HepG2 (cell line): ENCODE measurements at regions not wholly inside any gene's neighbourhood (a gene's known extent, or its start where the extent isn't known, plus 50 kb on each side); places are given as distances from the start of the nearest gene placed in this dataset.

Experiments
- ATAC-seq: fragments of 200-7000 bp; cut with Tn5 transposase; 3 replicates; pipeline ENCODE4 v1.9.1; 2020; ENCODE audit warnings: mild to moderate bottlenecking, moderate library complexity
- BruUV-seq: library from RNA; stranded (reverse); fragments of 400-500 nt; replicated peaks from 2 replicates; lab custom pipeline; 2021; lab: Mats Ljungman, UMichigan
- CTCF ChIA-PET: fragments of 300-600 bp; formaldehyde crosslinking; extraction: SDS; loops from one replicate; lab custom pipeline; 2021; ENCODE audit warnings: low total read pairs, inconsistent platforms, low intra/inter-chr PET ratio; lab: Yijun Ruan, JAX
- POLR2A ChIA-PET: fragments of 350-600 bp; sonication (Branson Sonifier 250); formaldehyde crosslinking; loops from one replicate; lab custom pipeline; 2020; ENCODE audit warnings: antibody characterized with exemption, inconsistent platforms; lab: Yijun Ruan, JAX
- DNase-seq: peaks from one replicate; pipeline ENCODE4 v3.0.0-alpha.2; 2015; ENCODE audit warnings: low spot score
- FAIRE-seq: peaks from 3 replicates; lab custom pipeline; 2011; peaks lifted over from hg19 to GRCh38; lab: Jason Lieb, UNC
- H2AFZ ChIP-seq: one replicate; pipeline ENCODE4 v1.6.1; 2011; ENCODE audit warnings: low read length, inconsistent platforms
- H3K27ac ChIP-seq: fragments of 300-600 bp; 3 replicates; pipeline ENCODE4 v1.8.0; 2011; ENCODE audit warnings: mixed run types, mild to moderate bottlenecking, mixed read lengths, low read length, inconsistent platforms; ENCODE audit not compliant: insufficient read depth; ENCODE audit errors: extremely low read length
- H3K27me3 ChIP-seq, 2 experiments: fragments of 200-600 bp in 1 of 2; 2 replicates in 1 of 2; 3 replicates in 1 of 2; pipeline versions ENCODE4 v1.6.0 to v1.8.0; 2011; ENCODE audit warnings: low read length in 2 of 2, mild to moderate bottlenecking in 2 of 2, moderate library complexity in 2 of 2, inconsistent platforms in 1 of 2; ENCODE audit not compliant: insufficient read depth in 2 of 2, control insufficient read depth in 1 of 2
- H3K36me3 ChIP-seq, 2 experiments: fragments of 200-600 bp in 1 of 2; replicated peaks in 1 of 2; 2 replicates in 1 of 2; 3 replicates in 1 of 2; pipeline versions ENCODE4 v1.5.1 to v1.8.0; 2011; ENCODE audit warnings: low read length in 2 of 2, inconsistent platforms in 1 of 2; ENCODE audit not compliant: insufficient read depth in 2 of 2, control insufficient read depth in 1 of 2
- H3K4me1 ChIP-seq: 2 replicates; pipeline ENCODE4 v1.5.1; 2012; ENCODE audit warnings: low read length, inconsistent platforms; ENCODE audit not compliant: insufficient read depth
- H3K4me2 ChIP-seq: 2 replicates; pipeline ENCODE4 v1.6.0; 2011; ENCODE audit warnings: low read depth, low read length, inconsistent platforms
- H3K4me3 ChIP-seq, 3 experiments: fragments of 200-600 bp in 1 of 3; sonication (generic), shearing (Covaris generic) in 1 of 3; replicated peaks in 1 of 3; 2 replicates each; pipeline ENCODE4 v1.5.1; 2011 to 2016; ENCODE audit warnings: low read length in 3 of 3, inconsistent platforms in 2 of 3, low read depth in 2 of 3, mild to moderate bottlenecking in 2 of 3, control low read depth in 1 of 3, mixed read lengths in 1 of 3; ENCODE audit not compliant: insufficient read depth in 1 of 3
- H3K79me2 ChIP-seq: one replicate; pipeline ENCODE4 v1.6.1; 2011; ENCODE audit warnings: low read length, inconsistent platforms; ENCODE audit not compliant: insufficient read depth
- H3K9ac ChIP-seq: 2 replicates; pipeline ENCODE4 v1.6.0; 2011; ENCODE audit warnings: mild to moderate bottlenecking, low read depth, low read length, inconsistent platforms; ENCODE audit not compliant: insufficient read depth
- H3K9me3 ChIP-seq: 2 replicates; pipeline ENCODE4 v1.5.1; 2012; ENCODE audit warnings: mild to moderate bottlenecking, low read length
- H4K20me1 ChIP-seq: 2 replicates; pipeline ENCODE4 v1.6.0; 2011; ENCODE audit warnings: inconsistent platforms, mild to moderate bottlenecking, low read length, moderate library complexity; ENCODE audit not compliant: insufficient read depth
- KLF13 ChIP-seq: sonication (generic); formaldehyde crosslinking; IDR thresholded peaks from 2 replicates; pipeline ENCODE4 v1.4.0; 2020; ENCODE audit warnings: mild to moderate bottlenecking, missing genetic modification reagents
- MED1 ChIP-seq: sonication (generic); formaldehyde crosslinking; IDR thresholded peaks from 2 replicates; pipeline ENCODE4 v1.4.0; 2020; ENCODE audit warnings: missing genetic modification reagents
- TOE1 ChIP-seq: sonication (generic); formaldehyde crosslinking; IDR thresholded peaks from 2 replicates; pipeline ENCODE4 v1.4.0; 2020; ENCODE audit warnings: mild to moderate bottlenecking, missing genetic modification reagents
- ZNF367 ChIP-seq: sonication (generic); formaldehyde crosslinking; IDR thresholded peaks from 2 replicates; pipeline ENCODE4 v1.4.0; 2020; ENCODE audit warnings: missing genetic modification reagents, borderline replicate concordance
- ZNF556 ChIP-seq: sonication (generic); formaldehyde crosslinking; IDR thresholded peaks from 2 replicates; pipeline ENCODE4 v1.4.0; 2020; ENCODE audit warnings: mild to moderate bottlenecking, missing genetic modification reagents, borderline replicate concordance
- ZNF660 ChIP-seq: sonication (generic); formaldehyde crosslinking; IDR thresholded peaks from 2 replicates; pipeline ENCODE4 v1.5.1; 2020; ENCODE audit warnings: mild to moderate bottlenecking, low read depth, missing genetic modification reagents, borderline replicate concordance
- ZNF878 ChIP-seq: sonication (generic); formaldehyde crosslinking; IDR thresholded peaks from 2 replicates; pipeline ENCODE4 v1.8.1; 2023; ENCODE audit warnings: mild to moderate bottlenecking, missing genetic modification reagents, moderate library complexity
- ZSCAN22 ChIP-seq: sonication (generic); formaldehyde crosslinking; IDR thresholded peaks from 2 replicates; pipeline ENCODE4 v1.4.0; 2020; ENCODE audit warnings: mild to moderate bottlenecking, missing genetic modification reagents
- WGBS: methylation state at CpG from one replicate; pipeline ENCODE4 v1.1.6; 2017; ENCODE audit warnings: low lambda C conversion rate; 5-methylcytosine and 5-hydroxymethylcytosine counted together
- in situ Hi-C: cut with HindIII; loops from 2 replicates; pipeline ENCODE4 v1.10.0; 2017; ENCODE audit warnings: low pct_unique_long_range_greater_than_20kb; ENCODE audit not compliant: extremely low pct_ligation_motif_present
- intact Hi-C: fragments of 100-400 bp; cut with micrococcal nuclease; formaldehyde crosslinking; loops from one replicate; pipeline ENCODE4 v1.10.0; 2022; ENCODE audit not compliant: unreplicated experiment
- TF ChIP-seq, protein P1 (sequence below): sonication (generic); formaldehyde crosslinking; IDR thresholded peaks from 2 replicates; pipeline ENCODE4 v1.9.0; 2022; ENCODE audit warnings: low read depth, missing genetic modification reagents
- TF ChIP-seq, protein P2 (sequence below): sonication (generic); formaldehyde crosslinking; IDR thresholded peaks from 2 replicates; pipeline ENCODE4 v1.5.0; 2020; ENCODE audit warnings: mild to moderate bottlenecking, missing genetic modification reagents
- TF ChIP-seq, protein P3 (sequence below): sonication (generic); formaldehyde crosslinking; IDR thresholded peaks from 2 replicates; pipeline ENCODE4 v1.9.0; 2021; ENCODE audit warnings: missing genetic modification reagents, borderline replicate concordance
- TF ChIP-seq, protein P4 (sequence below): sonication (generic); formaldehyde crosslinking; IDR thresholded peaks from 2 replicates; pipeline ENCODE4 v1.4.0; 2020; ENCODE audit warnings: missing genetic modification reagents, borderline replicate concordance

DNA sequence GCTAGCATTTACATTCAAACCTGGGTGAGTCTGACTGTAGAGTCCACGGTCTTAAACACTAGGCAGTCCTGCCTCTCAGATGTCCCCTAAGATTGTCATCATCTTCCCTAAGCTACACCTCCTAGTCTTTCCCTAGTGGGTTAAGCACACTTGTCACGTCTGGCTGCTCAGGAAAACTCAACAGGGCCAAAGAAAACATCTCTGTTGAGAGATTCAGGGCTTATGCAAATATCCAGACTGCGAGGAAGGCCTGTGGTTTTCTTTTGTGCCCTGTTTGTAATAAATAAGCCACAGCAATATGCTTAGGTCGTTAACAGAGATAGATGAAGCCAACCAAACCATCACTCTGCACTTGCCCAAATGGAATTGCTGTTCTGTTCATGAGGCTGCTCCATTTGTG is 472.6 kb upstream of the DEPDC1 start:
- no peak for FAIRE-seq
- ATAC-seq = no peak
- no peak overlapping the region for H3K4me3 ChIP-seq
- CTCF ChIA-PET = no interaction called here
- H2AFZ ChIP-seq = no peak overlapping the region
- H3K79me2 ChIP-seq = no peaks in the 10 kb centered on the region
- POLR2A ChIA-PET = no interaction called here
- no peaks in the 10 kb centered on the region for H3K36me3 ChIP-seq
- intact Hi-C loops = no loop called here
- in situ Hi-C loops = no loop called here
- H3K27ac ChIP-seq = no peak overlapping the region
- no TSS peak for BruUV-seq
- DNase-seq = no peak
- no peak overlapping the region for H3K9ac ChIP-seq
- no peaks in the 10 kb centered on the region for H4K20me1 ChIP-seq
- H3K4me2 ChIP-seq = no peak overlapping the region
- H3K9me3 ChIP-seq = peaks cover 84% of the 10 kb centered on the region
- no peaks in the 10 kb centered on the region for H3K27me3 ChIP-seq
- H3K4me1 ChIP-seq = no peaks in the 10 kb centered on the region
- WGBS = 0% methylated on average over 4 of the region's 4 CpGs
- TF ChIP-seq TOE1 (no peak), KLF13 (CRISPR knock-in tag) (no peak), ZNF878 (CRISPR knock-in tag) (no peak), MED1 (CRISPR knock-in tag) (no peak), ZNF660 (CRISPR knock-in tag) (no peak), ZNF367 (CRISPR knock-in tag) (no peak), ZNF556 (CRISPR knock-in tag) (no peak), ZSCAN22 (CRISPR knock-in tag) (no peak)
- TF ChIP-seq, protein P1, sequence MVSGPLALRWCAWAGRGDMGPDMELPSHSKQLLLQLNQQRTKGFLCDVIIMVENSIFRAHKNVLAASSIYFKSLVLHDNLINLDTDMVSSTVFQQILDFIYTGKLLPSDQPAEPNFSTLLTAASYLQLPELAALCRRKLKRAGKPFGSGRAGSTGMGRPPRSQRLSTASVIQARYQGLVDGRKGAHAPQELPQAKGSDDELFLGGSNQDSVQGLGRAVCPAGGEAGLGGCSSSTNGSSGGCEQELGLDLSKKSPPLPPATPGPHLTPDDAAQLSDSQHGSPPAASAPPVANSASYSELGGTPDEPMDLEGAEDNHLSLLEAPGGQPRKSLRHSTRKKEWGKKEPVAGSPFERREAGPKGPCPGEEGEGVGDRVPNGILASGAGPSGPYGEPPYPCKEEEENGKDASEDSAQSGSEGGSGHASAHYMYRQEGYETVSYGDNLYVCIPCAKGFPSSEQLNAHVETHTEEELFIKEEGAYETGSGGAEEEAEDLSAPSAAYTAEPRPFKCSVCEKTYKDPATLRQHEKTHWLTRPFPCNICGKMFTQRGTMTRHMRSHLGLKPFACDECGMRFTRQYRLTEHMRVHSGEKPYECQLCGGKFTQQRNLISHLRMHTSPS = no peak
- TF ChIP-seq, protein P2, sequence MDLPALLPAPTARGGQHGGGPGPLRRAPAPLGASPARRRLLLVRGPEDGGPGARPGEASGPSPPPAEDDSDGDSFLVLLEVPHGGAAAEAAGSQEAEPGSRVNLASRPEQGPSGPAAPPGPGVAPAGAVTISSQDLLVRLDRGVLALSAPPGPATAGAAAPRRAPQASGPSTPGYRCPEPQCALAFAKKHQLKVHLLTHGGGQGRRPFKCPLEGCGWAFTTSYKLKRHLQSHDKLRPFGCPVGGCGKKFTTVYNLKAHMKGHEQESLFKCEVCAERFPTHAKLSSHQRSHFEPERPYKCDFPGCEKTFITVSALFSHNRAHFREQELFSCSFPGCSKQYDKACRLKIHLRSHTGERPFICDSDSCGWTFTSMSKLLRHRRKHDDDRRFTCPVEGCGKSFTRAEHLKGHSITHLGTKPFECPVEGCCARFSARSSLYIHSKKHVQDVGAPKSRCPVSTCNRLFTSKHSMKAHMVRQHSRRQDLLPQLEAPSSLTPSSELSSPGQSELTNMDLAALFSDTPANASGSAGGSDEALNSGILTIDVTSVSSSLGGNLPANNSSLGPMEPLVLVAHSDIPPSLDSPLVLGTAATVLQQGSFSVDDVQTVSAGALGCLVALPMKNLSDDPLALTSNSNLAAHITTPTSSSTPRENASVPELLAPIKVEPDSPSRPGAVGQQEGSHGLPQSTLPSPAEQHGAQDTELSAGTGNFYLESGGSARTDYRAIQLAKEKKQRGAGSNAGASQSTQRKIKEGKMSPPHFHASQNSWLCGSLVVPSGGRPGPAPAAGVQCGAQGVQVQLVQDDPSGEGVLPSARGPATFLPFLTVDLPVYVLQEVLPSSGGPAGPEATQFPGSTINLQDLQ (CRISPR knock-in tag) = no peak
- TF ChIP-seq, protein P3, sequence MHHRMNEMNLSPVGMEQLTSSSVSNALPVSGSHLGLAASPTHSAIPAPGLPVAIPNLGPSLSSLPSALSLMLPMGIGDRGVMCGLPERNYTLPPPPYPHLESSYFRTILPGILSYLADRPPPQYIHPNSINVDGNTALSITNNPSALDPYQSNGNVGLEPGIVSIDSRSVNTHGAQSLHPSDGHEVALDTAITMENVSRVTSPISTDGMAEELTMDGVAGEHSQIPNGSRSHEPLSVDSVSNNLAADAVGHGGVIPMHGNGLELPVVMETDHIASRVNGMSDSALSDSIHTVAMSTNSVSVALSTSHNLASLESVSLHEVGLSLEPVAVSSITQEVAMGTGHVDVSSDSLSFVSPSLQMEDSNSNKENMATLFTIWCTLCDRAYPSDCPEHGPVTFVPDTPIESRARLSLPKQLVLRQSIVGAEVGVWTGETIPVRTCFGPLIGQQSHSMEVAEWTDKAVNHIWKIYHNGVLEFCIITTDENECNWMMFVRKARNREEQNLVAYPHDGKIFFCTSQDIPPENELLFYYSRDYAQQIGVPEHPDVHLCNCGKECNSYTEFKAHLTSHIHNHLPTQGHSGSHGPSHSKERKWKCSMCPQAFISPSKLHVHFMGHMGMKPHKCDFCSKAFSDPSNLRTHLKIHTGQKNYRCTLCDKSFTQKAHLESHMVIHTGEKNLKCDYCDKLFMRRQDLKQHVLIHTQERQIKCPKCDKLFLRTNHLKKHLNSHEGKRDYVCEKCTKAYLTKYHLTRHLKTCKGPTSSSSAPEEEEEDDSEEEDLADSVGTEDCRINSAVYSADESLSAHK (CRISPR knock-in tag) = no peak
- TF ChIP-seq, protein P4, sequence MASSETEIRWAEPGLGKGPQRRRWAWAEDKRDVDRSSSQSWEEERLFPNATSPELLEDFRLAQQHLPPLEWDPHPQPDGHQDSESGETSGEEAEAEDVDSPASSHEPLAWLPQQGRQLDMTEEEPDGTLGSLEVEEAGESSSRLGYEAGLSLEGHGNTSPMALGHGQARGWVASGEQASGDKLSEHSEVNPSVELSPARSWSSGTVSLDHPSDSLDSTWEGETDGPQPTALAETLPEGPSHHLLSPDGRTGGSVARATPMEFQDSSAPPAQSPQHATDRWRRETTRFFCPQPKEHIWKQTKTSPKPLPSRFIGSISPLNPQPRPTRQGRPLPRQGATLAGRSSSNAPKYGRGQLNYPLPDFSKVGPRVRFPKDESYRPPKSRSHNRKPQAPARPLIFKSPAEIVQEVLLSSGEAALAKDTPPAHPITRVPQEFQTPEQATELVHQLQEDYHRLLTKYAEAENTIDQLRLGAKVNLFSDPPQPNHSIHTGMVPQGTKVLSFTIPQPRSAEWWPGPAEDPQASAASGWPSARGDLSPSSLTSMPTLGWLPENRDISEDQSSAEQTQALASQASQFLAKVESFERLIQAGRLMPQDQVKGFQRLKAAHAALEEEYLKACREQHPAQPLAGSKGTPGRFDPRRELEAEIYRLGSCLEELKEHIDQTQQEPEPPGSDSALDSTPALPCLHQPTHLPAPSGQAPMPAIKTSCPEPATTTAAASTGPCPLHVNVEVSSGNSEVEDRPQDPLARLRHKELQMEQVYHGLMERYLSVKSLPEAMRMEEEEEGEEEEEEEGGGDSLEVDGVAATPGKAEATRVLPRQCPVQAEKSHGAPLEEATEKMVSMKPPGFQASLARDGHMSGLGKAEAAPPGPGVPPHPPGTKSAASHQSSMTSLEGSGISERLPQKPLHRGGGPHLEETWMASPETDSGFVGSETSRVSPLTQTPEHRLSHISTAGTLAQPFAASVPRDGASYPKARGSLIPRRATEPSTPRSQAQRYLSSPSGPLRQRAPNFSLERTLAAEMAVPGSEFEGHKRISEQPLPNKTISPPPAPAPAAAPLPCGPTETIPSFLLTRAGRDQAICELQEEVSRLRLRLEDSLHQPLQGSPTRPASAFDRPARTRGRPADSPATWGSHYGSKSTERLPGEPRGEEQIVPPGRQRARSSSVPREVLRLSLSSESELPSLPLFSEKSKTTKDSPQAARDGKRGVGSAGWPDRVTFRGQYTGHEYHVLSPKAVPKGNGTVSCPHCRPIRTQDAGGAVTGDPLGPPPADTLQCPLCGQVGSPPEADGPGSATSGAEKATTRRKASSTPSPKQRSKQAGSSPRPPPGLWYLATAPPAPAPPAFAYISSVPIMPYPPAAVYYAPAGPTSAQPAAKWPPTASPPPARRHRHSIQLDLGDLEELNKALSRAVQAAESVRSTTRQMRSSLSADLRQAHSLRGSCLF (CRISPR knock-in tag) = no peak
